ENCODE measurements at regions not wholly inside any gene's neighbourhood (a gene's known extent, or its start where the extent isn't known, plus 50 kb on each side); places are given as distances from the start of the nearest gene placed in this dataset.
"Not testable (repeated sequence)": the region's sequence is repeated elsewhere in the genome, so short reads cannot be mapped to it uniquely, and the experiment has no call there.

DNA sequence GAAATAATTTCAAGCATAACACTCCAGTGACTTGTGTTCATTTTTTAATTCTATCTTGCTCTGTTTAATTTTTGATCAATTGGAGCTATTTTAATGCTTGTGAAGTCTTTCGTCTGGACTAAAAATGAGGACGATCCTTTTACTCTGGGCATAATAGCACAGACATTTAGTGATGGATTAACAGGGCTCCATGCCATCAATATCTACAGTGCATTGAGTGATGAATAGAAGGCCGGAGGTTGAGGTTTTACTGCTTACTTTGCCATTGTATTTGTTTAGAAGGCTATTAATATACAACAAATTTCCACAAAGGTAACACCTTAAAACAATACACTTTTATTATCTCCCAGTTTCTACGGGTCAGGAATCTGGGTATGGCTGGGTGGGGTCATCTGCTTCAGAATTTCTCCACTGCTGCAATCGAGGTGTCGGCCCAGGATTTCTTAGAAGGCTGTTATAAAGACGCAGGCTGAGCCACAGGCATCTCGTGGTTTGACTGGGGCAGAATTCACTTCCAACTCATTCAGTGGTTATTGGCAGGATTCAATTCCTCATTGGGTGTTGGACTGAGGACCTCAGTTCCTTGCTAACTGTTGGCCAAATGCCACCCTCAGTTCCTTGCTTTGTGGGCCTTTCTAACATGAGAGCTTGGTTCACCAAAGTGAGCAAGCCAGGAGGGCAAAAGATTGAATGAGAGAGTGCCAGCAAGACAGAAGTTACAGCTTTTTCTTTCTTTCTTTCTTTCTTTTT is 265.4 kb upstream of the VLDLR start:
- DNase-seq: no peak

- peak; percentile 68 to 85 for DNase-seq
These were observed 261.6 kb upstream of the VLDLR start for GRCh38 chr9:2359891-2360471.

GRCh38 chr9:2362150-2362549 is 259.4 kb upstream of the VLDLR start:
- no peak for DNase-seq

DNA sequence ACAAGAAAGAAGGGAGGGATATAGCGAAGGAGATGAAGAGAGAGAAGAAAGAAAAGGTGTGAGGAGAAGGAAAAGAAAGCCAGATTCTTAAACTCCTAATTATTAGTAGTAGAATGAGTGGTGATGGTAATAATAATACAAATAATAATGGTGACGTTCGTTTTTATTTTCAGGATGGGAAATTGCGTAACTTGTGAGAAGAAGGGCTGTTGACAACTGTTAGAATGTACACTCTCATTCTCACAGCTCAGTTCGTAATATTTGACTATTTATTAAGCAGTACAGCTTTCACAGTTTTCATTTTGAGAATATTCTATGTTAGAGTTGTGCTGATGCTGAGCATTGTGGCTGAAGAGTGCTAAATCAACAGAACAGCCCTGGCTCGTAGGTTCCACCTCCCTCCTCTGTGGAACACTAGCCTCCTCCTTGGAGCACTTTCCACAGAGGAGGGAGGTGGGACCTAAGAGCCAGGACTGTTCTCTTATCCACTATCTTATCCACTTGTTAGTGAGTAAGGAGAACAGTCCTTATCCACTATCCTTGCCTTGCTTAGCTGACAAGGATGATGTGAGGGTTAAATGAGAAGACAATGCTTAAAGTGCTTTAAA is 258.3 kb upstream of the VLDLR start:
- DNase-seq: no peak

DNA sequence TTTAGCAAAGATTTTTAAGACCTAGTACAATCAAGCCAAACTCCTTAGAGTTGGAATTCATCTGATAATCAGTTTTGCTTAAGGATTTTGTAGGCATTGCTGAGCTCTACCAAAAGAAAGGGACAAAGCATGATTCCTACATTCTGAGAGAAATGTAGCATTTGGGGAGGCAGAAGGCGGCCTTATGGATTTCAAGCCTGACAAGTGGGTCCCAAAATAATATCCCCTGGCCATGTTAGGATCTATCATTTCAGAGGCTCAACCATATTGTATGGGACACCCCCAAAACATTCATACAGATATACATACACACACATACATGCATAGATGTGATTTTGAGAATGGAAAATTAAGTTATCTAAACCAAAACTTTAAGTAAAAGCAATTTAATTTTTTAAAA is 257.8 kb upstream of the VLDLR start:
- no peak for DNase-seq

GRCh38 chr9:2367970-2368369 is 253.6 kb upstream of the VLDLR start:
- no peak for DNase-seq

DNA sequence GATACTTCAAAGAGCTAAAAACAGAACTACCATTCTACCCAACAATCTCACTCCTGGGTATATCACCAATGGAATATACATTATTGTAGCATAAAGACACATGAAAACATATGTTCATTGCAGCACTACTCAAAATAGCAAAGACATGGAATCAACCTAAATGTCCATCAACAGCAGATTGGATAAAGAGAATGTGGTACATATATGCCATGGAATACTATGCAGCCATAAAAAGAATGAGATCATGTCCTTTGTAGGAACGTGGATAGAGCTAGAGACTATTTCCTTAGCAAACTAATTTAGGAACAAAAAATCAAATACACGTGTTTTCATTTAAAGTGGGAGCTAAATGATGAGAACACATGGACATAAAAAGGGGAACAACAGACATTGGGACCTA is 247.9 kb upstream of the VLDLR start:
- no peak for DNase-seq

- DNase-seq: no peak
These were observed 246.5 kb upstream of the VLDLR start for GRCh38 chr9:2375114-2375513.

DNA sequence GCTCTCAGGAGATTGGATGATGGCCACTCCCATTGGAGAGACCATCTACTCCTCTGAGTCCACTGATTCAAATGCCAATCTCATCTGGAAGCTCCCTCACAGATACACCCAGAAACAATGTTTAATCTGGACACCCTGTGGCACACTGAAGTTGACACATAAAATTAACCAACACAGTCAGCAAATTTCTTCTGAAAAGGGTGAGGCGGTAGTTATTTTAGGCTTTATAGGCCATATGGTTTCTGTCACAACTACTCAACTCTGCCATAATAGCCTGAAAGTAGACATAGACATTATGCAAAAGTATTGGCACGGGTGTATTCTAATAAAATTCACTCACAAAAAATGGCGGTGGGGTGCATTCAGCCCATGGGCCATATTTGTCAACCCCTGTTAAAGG is 244.5 kb upstream of the VLDLR start:
- DNase-seq: no peak

DNA sequence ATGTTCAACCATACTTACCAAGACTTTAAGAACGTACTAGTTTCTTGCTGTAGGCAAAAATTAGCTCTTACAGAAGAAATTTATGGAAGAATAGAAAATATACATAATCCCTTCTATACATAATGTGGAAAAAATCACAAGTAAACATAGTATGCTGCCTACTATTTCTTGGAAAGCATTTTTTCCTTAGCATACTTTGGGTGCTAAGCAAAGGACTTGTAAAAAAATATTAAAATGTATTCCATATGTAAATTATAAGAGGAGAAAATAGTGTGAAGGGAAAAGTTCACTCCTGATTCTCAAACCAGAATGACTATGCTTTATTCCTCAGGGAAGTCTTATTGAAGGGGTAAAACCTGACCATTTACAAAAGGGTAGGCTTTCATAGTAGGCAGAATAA is 243.8 kb upstream of the VLDLR start:
- no peak for DNase-seq

- no peak for DNase-seq
These were observed 243.3 kb upstream of the VLDLR start for GRCh38 chr9:2378266-2378665.

DNA sequence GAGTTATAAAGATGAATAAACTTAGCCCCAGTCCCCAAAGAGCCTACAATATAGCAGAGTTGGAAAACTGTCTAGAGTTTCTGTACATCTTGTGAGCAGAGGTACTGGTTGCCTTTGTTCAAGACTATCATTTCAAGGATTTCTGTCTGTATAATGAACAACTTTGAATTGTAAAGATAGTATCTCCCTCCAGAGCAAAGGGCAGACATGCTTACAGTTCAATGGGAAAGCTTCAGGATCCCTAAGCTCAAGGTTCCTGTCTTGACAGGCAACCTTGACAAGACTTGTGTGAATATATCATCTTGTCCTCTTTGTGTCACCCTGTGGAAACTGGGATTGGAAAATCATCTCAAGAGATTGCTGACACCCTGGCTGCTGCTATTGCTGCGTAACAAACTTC is 242.8 kb upstream of the VLDLR start:
- no peak for DNase-seq

- no peak for DNase-seq
These were observed 236.8 kb upstream of the VLDLR start for GRCh38 chr9:2384741-2385140.

GRCh38 chr9:2385746-2386145 is 235.8 kb upstream of the VLDLR start:
- DNase-seq: no peak

- no peak for DNase-seq
These were observed 235.0 kb upstream of the VLDLR start for GRCh38 chr9:2386566-2386965.

DNA sequence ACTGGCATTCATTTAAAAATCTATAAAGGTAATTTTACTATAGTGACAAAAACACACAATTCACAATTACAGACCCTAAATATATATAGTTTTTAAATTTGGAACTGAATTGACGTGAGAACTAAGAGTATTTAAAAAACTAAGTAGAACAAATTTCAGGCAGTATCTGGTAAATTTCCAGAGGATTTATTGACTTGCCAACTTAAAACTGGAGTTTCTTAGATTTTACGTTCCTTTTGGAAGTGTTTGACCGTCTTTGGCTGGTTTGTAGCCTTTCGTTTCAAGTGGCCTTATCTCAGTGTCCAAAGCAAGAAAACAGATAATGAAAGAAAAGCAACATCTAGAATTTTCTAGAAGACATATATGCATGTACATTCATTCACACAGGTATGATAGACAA is 234.4 kb upstream of the VLDLR start:
- no peak for DNase-seq

DNA sequence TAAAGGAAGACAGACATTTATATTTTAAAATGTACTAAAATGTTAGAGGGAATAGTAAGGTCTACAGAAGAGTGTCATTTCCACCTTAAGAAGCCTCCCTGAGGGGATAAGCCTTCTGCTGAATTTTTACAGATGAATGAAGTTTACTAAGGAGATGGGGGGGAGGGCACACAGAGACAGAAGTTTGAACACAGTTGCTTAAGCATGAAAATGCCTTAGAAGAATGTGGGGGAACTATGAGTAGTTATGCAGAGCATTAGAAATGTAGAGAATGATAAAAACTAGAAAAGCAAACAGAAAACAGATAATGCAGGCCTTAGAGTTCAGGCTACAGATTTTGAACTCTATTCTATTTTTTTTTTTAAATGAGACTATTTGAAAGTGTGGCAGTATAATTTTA is 232.2 kb upstream of the VLDLR start:
- DNase-seq: no peak

DNA sequence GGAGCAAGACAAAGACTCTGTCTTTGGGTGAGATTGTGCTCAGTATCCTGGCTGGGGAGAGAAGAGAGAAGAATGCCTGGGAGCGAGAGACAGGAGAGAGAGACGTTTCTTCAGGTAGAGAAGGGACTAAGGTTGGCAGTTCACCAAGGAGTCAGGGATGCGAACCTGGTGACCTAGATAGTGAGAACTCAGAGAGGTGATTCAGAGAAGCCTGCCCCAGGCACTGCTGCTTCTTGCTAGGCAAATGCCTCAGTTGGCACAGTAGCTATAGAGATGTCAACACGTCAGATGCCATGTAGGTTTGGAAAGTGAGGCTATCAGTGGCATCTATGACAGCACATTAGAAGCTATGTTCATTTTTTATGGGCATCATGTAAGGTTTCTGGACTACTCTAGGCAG is 231.6 kb upstream of the VLDLR start:
- DNase-seq: no peak

- not testable (repeated sequence) for DNase-seq
These were observed 230.0 kb upstream of the VLDLR start for GRCh38 chr9:2391509-2392132.

DNA sequence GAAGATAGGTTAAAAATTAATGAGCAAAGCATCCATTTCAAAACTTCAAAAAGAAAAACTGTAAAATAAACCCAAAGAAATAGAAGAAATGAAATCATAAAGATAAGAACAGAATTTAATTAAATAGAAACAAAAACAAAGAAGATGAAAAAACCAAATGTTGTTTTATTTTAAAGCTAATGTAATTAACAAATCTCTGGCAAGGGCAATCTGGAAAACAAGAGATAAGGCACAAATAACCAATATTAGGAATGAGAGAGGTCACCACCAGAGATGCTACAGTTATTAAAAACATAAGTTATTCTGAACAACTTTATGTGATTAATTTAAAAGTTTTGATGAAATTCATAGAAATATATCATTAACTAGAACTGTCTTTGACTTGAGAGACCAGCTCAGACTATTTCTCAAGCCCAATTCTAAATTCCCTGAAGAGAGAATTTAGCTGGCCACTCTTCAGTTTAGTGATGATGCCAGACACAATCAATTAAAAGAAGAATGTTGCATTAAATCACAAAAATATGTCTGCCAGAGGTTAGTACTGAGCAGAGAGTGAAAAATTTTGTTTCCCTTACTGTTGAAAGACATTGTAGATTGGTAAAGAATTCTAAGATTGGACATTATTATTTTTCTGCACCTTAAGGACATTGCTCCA is 227.4 kb upstream of the VLDLR start:
- DNase-seq: not testable (repeated sequence)

DNA sequence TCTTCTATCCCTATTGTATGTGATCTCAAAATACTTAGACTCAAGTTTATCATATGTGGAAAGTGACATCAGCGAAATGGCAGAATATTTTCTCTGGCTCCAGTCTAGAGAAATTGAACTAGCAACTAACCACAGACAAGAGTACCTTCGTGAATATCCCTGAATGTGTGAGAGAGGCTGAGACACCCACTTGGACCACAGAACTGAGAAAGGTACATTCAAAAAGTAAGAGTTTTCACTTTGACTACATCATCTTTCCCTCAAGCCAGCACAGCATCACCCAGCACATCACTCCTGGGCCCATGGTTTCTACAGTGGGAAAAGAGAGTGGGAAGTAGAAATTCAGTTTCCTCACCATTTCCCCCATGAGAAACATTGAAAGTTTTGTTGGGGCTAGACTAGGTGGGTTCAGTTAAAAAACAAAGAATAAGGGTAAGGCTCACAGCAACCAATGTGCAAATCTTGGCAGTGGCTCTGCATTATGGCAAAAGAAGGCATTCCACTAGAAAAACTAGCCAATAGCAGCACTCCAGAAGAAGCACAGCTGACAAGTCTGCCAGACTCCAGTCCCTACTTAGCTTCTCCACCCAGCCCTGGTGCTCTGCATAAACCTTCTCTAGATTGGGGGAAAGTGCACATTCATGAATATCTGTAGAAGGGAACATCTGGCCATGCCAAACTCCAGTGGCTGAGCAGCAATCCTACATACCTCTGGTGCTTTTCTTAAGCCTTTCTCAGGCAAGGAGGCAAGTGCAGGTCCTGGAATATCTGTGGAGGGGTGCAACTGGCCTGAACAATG is 225.6 kb upstream of the VLDLR start:
- no peak for DNase-seq

- DNase-seq: no peak
These were observed 224.8 kb upstream of the VLDLR start for GRCh38 chr9:2396622-2397285.
